HG03521 (cell line): ENCODE measurements at regions not wholly inside any gene's neighbourhood (a gene's known extent, or its start where the extent isn't known, plus 50 kb on each side); places are given as distances from the start of the nearest gene placed in this dataset.
A peak's percentile ranks its signal among the peaks of the same experiment; 100 is the strongest.
"Not testable (repeated sequence)": the region's sequence is repeated elsewhere in the genome, so short reads cannot be mapped to it uniquely, and the experiment has no call there.

Experiments
- ATAC-seq: cut with Tn5 transposase; IDR thresholded peaks from one replicate; pipeline ENCODE4 v1.9.1; 2021; ENCODE audit warnings: mild to moderate bottlenecking, moderate library complexity; ENCODE audit not compliant: unreplicated experiment

- ATAC-seq: no peak
Measured at GRCh38 chr11:103798446-103798845, 238.0 kb upstream of the DDI1 start.

- no peak for ATAC-seq
Measured at GRCh38 chr11:103800406-103801114, 235.9 kb upstream of the DDI1 start.

- ATAC-seq: no peak
Measured at GRCh38 chr11:103803062-103803461, 233.4 kb upstream of the DDI1 start.

- no peak for ATAC-seq
Measured at GRCh38 chr11:103805688-103806009, 230.8 kb upstream of the DDI1 start.

GRCh38 chr11:103806130-103806895 is 230.1 kb upstream of the DDI1 start:
- ATAC-seq: peak; percentile 62

- no peak for ATAC-seq
Measured at GRCh38 chr11:103807806-103808205, 228.6 kb upstream of the DDI1 start.

GRCh38 chr11:103808252-103808651 is 228.2 kb upstream of the DDI1 start:
- no peak for ATAC-seq

- ATAC-seq: no peak
Measured at GRCh38 chr11:103811870-103812455, 224.5 kb upstream of the DDI1 start.

- ATAC-seq: no peak
Measured at GRCh38 chr11:103812680-103813079, 223.8 kb upstream of the DDI1 start.

- not testable (repeated sequence) for ATAC-seq
Measured at GRCh38 chr11:103820345-103820744, 216.1 kb upstream of the DDI1 start.

- ATAC-seq: no peak
Measured at GRCh38 chr11:103824116-103824515, 212.3 kb upstream of the DDI1 start.

- ATAC-seq: no peak
Measured at GRCh38 chr11:103825469-103825868, 211.0 kb upstream of the DDI1 start.

GRCh38 chr11:103826856-103827255 is 209.6 kb upstream of the DDI1 start:
- no peak for ATAC-seq

GRCh38 chr11:103829596-103829995 is 206.8 kb upstream of the DDI1 start:
- ATAC-seq: no peak

- no peak for ATAC-seq
Measured at GRCh38 chr11:103830205-103830604, 206.2 kb upstream of the DDI1 start.

GRCh38 chr11:103832762-103833161 is 203.7 kb upstream of the DDI1 start:
- ATAC-seq: no peak

GRCh38 chr11:103842191-103842590 is 194.2 kb upstream of the DDI1 start:
- ATAC-seq: no peak

GRCh38 chr11:103842795-103843194 is 193.6 kb upstream of the DDI1 start:
- no peak for ATAC-seq

- peak; percentile 95 for ATAC-seq
Measured at GRCh38 chr11:103844327-103845215, 191.9 kb upstream of the DDI1 start.

GRCh38 chr11:103845331-103845730 is 191.1 kb upstream of the DDI1 start:
- no peak for ATAC-seq

GRCh38 chr11:103848686-103849085 is 187.8 kb upstream of the DDI1 start:
- ATAC-seq: no peak
